Fibroblast of the aortic adventitia (primary cell): ENCODE measurements at regions not wholly inside any gene's neighbourhood (a gene's known extent, or its start where the extent isn't known, plus 50 kb on each side); places are given as distances from the start of the nearest gene placed in this dataset.

Source experiments
- DNase-seq: peaks from one replicate; pipeline ENCODE4 v3.0.0-alpha.2; 2010; ENCODE audit warnings: low read depth
- H3K4me3 ChIP-seq: 2 replicates; pipeline ENCODE4 v1.5.1; 2011; ENCODE audit warnings: low read depth, mild to moderate bottlenecking, control low read depth, low read length, moderate library complexity
- CTCF ChIP-seq: IDR thresholded peaks from 2 replicates; pipeline ENCODE4 v1.5.1; 2011; ENCODE audit warnings: mild to moderate bottlenecking, low read length, control low read depth, inconsistent platforms; ENCODE audit not compliant: insufficient read depth

DNA sequence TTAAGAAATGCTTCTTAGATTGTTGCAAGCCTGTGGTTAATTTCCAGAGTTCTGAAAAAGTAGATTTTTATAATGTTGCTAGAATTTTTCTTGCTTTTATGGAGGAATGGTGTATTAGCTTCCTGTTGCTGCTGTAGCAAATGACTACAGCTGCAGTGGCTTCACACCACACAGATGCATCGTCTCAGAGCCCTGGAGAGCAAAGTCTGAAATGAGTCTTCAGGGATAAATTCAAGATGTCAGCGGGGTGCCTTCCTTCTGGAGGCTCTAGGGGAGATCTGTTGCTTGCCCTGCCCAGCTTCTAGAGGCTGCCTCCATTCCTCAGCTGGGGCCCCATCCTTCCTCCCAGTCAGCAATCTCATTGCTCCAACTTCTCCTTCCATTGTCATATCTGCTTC is 187.8 kb downstream of the ZNF516 start:
- TF ChIP-seq CTCF = no peak
- no peak for DNase-seq
- H3K4me3 ChIP-seq = no peak overlapping the region

DNA sequence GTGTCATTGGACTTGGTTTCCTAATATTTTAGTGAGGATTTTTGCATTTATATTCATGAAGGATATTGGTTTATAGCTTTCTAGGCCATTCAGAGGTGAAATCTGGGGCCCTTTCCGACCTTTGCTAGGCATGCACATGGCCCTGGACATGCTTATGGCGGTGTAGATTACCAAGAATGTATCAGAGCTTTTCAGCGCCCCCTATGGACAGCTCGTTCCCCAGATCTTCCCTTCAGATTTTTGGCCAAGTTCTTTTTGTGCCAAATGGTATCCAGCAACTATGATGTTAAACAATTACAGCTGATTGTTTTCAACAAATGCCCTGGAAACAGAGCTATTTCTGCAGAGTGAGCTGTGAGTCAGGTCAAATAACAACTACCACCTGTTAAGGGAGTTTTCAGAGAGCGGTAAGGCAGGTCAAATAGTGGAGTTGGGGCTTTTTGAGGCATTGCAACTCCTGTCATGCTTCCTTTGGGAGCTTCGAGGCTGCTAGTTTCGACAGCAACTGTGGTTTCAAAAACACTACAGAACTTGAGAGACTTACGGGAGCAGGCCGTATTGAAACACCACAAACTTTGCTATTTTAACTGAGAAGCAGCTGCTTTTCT is 188.3 kb downstream of the ZNF516 start:
- TF ChIP-seq CTCF = no peak
- DNase-seq = no peak
- no peak overlapping the region for H3K4me3 ChIP-seq

DNA sequence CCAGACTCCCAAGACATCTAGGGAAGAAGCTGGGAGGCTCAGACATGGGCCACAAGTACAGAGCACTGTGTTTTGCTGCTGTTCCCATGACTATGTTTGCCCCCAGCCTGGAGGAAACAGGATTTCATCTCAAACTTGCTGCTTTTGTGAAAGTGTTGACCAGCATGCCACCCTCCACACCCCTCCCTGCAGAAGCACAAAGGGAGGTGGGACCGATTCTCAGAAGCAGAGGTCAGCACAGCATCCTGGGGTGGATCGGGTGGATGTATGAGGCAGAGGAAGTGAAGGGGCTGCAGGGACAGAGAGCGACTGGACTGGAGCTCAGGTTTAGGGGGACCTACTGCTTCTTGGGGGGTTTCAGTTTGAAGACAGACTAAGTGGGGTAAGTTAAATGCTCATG is 209.2 kb downstream of the ZNF516 start:
- no peak for TF ChIP-seq CTCF
- DNase-seq = no peak
- H3K4me3 ChIP-seq = no peak overlapping the region

GRCh38 chr18:76281565-76281964 is 213.5 kb downstream of the ZNF516 start:
- no peak for TF ChIP-seq CTCF
- DNase-seq = no peak
- H3K4me3 ChIP-seq = no peak overlapping the region

DNA sequence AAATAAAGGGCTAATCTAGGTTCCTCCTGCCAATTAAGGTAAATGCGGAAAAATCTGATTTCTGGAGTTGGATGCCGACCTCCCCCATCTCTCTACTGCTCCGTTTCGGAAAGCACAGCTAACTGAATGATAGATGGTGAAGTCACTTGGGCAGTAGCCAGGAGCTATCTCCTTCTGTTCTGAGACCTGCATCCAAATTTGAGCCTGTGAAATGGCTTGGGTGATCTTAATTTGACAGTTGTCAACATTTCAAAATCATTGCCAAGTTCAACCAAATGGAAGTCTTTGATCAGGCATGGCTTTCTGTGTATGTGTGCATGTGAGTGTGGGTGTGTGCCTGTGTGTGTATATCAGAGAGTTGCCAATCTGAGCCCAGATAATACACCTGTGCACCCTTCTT is 217.2 kb downstream of the ZNF516 start:
- DNase-seq = no peak
- TF ChIP-seq CTCF = no peak
- no peak overlapping the region for H3K4me3 ChIP-seq

GRCh38 chr18:76275727-76276313 is 219.2 kb downstream of the ZNF516 start:
- no peak overlapping the region for H3K4me3 ChIP-seq
- no peak for DNase-seq
- TF ChIP-seq CTCF = no peak
